LNCaP clone FGC (cell line): ENCODE measurements at regions not wholly inside any gene's neighbourhood (a gene's known extent, or its start where the extent isn't known, plus 50 kb on each side); places are given as distances from the start of the nearest gene placed in this dataset.

Experiments used
- DNase-seq: peaks from one replicate; pipeline ENCODE4 v3.0.0-alpha.2; 2011; ENCODE audit warnings: low read depth
- H3K4me3 ChIP-seq: 2 replicates; pipeline ENCODE4 v1.5.1; 2011; ENCODE audit warnings: mild to moderate bottlenecking, low read depth, low read length, control low read depth
- TF ChIP-seq, protein P1 (sequence below): IDR thresholded peaks from 2 replicates; pipeline ENCODE4 v1.5.1; 2012; ENCODE audit warnings: mild to moderate bottlenecking; ENCODE audit not compliant: control insufficient read depth, insufficient read depth; ENCODE audit errors: extremely low read depth

DNA sequence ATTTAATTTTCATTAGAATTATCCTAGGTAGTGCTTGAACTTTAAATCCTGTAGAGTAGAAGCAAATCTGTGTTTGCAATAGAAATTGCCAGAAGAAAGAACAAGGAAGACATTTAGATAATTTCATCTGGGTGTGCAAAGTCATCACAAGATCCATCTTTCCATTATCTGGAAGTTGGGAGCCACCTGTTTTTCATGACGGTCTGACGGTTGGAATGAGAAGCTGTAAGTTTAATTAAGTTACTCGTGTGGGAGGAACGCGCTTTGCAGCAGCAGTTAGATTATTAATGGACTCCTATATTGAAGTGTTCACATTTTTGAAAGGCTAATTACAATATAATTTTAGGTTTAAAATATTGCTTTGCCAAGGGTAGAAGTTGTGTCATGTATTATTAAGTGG is 69.9 kb upstream of the PARD3B start:
- no peak for DNase-seq
- TF ChIP-seq, protein P1, sequence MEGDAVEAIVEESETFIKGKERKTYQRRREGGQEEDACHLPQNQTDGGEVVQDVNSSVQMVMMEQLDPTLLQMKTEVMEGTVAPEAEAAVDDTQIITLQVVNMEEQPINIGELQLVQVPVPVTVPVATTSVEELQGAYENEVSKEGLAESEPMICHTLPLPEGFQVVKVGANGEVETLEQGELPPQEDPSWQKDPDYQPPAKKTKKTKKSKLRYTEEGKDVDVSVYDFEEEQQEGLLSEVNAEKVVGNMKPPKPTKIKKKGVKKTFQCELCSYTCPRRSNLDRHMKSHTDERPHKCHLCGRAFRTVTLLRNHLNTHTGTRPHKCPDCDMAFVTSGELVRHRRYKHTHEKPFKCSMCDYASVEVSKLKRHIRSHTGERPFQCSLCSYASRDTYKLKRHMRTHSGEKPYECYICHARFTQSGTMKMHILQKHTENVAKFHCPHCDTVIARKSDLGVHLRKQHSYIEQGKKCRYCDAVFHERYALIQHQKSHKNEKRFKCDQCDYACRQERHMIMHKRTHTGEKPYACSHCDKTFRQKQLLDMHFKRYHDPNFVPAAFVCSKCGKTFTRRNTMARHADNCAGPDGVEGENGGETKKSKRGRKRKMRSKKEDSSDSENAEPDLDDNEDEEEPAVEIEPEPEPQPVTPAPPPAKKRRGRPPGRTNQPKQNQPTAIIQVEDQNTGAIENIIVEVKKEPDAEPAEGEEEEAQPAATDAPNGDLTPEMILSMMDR: no peak
- no peak overlapping the region for H3K4me3 ChIP-seq

DNA sequence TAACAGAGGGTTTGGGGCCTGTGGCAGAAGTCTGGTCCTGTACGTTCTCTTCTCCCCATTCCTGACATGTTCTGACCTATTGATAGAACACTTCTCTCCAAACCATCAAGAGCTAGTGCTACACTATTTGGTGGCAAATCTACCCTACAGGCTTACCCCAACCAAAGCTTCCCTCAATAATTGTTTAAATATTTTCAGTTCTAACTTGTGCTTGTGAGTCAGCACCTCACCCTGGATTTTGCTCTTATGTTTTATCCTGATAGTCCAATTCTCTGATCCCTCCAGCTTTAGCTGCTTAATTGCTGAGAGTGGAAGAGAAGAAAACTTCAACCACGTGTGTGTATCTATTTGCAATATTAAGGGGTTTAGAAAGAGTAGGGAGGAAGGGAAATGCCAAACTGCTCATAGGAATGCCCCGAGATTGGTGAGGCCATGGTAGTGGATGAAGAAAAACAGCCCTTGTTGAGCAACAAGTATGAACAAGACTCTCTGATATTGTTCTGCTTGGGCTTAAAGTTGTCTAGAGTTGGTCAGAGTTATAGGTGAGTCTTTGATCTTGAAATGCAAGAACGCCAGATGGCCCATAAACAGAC is 67.8 kb upstream of the PARD3B start:
- no peak for DNase-seq
- TF ChIP-seq, protein P1: no peak
- no peak overlapping the region for H3K4me3 ChIP-seq

DNA sequence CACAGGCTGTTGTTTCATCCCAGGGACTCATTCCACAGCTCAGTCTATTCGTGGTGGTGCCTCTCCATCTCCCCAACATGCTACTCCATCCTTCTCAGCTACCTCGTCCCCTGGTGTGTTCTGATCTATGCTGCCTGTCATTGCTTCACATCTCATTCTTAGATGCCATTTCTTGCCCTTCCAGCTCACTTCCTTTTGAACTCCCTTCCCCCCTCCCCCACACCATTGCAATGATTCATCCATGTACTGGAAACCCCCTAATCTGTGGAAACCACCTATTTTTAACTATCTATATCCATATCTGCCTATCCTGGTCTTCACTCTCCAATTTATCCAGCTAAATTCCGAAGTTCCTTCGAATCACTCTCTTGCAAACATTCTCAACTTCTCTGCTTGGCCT is 65.7 kb upstream of the PARD3B start:
- TF ChIP-seq, protein P1: no peak
- no peak overlapping the region for H3K4me3 ChIP-seq
- no peak for DNase-seq

DNA sequence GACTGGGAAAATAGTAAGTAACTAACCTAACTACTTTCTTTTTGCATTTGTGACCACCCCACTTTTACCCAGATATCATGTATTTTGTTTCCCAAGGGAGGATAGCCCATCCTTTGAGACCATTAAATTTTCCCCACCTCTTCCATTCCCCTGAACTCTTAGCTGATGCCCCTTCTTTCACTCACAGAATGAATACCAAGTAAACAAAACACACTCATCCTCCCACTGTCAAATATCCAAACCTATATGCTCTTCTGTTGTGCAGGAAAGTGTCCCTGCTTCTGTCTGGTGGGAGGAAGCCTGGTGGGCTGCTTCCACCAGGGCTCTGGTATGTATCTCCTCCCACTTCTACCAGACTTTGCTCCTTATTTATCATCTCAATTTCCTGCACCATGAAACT is 64.6 kb upstream of the PARD3B start:
- no peak for DNase-seq
- H3K4me3 ChIP-seq: no peak overlapping the region
- TF ChIP-seq, protein P1: no peak

DNA sequence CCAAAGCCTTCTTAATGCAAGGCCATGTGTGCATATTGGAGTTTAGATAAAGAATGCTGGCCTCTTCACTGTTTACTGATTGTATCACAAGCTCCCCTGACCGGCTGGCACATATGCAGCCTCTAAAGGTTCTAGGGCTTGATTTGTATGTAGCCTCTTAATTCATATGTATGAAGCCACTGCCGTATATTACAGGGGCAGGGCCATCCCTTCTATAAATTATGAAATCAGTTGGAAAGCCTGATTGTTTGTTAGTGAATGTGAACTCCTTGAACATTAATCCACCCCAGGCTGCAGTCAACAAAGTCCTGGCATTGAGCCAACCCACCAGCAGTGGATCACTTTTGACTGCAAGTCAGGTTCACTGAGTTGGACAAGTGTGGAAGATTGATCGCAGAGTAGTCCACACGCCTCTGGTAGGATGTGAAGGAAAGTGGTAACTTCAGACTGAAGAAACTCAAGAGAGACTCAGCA is 61.6 kb upstream of the PARD3B start:
- DNase-seq: peak; percentile 80
- TF ChIP-seq, protein P1: no peak
- H3K4me3 ChIP-seq: no peak overlapping the region

DNA sequence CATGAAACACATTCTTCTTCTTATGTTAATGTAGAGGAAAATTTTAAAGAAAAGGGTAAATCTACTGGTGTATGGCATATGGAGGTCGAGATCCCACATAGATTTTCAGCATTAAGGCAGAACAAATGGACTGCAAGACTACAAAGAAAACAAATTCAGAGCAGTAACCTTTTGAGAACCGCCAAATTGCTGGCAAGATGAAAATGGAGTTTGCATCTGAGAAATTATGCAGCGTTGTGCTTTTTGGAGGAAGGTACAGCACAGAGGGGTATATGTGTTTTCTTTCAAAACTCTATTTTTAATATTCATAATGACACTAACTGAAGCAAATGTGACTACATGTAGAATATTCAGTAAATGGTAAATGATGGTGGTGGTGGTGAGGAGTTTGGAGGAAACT is 59.0 kb upstream of the PARD3B start:
- DNase-seq: no peak
- H3K4me3 ChIP-seq: no peak overlapping the region
- TF ChIP-seq, protein P1: no peak

DNA sequence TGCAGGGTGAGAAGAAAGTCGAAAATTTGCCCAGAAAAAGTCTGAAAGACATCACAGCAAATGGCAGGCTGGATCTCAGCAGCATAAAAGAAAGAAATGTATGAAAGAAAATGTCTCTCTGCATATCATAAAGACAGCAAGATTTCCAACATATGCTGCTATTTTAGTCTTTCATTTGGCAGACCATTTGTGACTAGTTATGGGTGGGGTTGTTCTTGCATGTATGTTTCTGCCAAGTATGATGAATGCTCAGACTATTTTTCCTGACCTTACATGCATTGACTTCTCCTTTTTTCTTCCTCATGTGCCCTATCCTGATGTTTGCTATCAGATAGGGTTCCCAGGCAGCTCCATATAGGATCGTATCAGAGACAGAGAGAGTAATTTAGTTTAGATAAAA is 58.5 kb upstream of the PARD3B start:
- no peak for DNase-seq
- H3K4me3 ChIP-seq: no peak overlapping the region
- TF ChIP-seq, protein P1: no peak
